NCI-H748 treated with DMSO at 0.1 percent for 48 hours (cell line): ENCODE measurements at regions not wholly inside any gene's neighbourhood (a gene's known extent, or its start where the extent isn't known, plus 50 kb on each side); places are given as distances from the start of the nearest gene placed in this dataset.
"Not testable (repeated sequence)": the region's sequence is repeated elsewhere in the genome, so short reads cannot be mapped to it uniquely, and the experiment has no call there.

Experiments
- DNase-seq: peaks from one replicate; lab custom pipeline; 2025; lab: John Stamatoyannopoulos, UW

DNA sequence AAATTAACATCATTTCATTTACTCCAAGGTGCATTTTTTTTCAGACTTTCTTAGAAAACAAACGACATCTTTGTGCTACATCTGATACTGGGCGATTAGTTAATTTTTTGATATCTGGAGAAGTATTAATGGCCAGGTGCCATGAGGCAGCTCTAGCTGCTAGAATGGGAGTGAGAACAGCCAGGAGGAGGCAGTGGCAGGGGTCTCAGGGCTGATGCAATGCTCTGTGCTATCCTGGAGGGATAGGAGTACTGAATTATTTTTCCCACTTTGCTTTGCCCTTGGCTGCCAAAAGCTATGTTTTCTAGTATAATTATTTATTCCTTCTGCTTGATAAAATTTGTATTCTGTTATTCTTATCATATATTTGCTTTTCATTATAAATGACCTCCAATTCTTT lies 133.6 kb upstream of the NOX3 start:
- DNase-seq, result no peak

DNA sequence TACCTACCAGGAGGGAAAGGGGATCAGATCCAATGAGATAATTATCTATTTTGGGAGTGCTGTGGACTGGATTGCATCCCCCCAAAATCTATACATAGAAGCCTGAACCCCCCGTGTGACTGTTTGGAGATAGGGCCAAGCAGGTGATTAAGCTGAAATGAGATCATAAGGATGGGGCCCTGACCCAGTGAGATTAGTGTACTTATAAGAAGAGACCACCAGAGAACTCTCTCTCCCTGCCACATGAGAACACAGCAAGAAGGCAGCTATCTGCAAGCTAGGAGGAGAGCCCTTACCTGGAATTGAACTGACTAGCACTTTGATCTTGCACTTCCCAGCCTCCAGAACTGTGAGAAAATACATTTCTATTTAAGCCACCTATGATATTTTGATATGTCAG lies 132.2 kb upstream of the NOX3 start:
- DNase-seq, result no peak

DNA sequence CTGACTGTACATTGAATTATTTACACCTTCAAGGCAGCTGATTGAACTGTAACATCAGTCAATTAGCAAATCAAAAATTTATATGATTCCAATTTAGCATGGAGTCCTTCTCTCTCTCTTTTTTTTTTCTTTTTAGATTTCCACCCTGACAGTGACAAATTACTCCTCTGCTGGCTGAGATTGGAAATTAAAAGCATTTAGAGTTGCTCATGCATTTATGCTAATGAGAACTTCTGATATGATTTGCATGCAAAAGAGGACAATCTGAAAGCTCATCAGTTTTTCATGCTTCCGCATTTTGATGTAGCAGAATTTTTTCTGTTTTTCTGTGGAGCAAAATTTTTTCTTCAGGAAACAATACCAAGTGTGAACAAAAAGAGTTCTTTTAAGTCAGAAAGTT lies 130.5 kb upstream of the NOX3 start:
- DNase-seq, result no peak

DNA sequence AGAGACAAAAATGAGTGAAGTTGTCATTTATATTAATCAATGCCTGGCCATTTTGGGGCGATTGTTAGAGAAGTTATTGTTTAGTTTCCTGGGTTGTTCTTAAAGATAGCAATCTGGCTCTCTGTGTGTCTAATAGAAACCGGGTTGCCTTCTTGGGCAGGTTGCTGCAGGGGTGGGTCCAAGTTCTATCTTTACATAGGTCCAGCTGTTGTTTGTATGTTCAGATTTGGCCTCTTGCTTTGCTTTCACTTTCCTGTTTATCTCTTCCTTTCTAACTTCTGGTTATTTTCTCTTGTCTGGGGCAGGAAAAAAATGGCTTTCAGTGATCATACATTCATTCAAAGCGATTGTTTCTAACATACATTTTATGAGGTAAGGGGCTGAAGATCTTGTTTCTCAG lies 128.4 kb upstream of the NOX3 start:
- no peak for DNase-seq

DNA sequence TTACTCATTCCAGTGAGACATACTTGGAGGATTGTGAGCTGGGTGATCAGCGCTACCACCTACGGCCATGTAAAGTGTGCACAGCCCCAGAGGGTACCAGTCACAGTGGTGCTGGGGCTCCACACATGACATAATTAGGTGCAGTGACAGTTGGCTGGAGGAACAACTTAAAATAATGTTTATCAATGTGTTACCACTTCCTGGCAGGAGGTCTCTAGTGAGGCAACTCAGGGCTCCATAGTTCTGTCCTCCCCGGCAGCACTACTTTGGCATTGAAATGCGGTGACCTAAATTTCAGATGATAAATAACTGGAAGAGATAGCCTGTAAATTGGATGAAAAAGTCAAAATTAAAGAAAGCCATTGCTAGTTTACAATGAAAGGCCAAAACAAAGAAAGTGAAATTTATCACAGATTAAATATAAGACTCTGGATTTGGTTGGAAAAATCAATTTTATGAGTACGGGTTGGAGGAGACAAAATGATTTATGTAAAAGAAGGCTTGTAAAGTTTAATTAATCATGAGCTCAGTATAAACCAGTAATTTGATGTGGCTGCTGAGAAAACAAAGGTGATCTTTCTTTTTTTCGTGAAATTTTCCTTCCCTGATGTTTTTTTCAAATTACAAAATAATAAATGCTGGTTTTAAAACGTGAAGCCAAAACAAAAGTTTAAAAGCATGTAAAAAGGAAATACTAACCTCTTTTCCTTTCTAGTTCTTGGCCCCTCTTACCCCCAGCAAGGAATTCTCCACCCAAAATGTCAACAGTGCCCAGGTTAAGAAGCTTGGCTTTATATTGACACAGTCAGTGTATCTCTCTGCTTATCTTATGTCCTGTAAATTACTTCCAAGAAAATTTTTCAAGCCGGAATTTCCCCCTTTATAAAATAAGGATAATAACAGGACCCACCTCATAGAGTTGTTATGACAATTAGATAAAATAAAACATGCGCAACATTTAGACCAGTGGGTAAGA lies 126.7 kb upstream of the NOX3 start:
- DNase-seq, result no peak

DNA sequence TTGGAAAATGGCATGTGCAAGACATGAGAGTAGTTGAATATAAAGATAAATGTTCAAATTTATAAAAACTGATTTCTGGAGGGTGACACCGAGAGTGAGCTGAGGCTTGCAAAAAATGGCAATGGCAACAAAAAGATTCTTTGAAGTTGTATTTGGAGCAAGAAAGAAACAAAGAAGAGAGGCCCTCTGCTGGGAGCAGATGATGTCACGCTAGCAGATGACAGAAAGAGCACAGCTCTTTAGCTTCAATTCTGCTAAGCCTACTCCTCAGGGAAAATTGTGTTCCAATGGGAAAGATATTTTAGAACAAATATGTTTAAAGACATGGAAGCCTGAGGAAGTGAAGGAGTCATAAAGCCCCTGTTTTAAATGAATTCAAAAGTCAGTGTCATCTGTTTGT lies 125.3 kb upstream of the NOX3 start:
- no peak for DNase-seq

DNA sequence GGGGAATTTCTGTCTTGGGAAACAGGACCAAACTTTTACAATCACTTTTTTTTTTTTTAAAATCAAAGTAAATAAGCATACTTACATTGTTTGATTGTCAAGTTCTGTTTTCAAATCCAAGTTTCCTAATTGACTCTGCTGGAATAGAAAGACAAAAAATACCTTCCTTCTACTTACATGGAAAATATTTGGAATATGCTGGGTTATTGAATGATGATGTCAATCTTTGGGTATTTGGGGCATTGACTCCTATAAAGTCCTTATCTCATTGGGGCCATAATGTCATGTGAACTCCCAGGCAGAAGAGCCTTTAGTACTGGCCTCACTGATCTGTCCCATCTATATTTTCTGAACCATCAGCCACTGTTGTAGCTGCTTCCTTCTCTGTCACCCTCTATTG lies 122.6 kb upstream of the NOX3 start:
- no peak for DNase-seq

DNA sequence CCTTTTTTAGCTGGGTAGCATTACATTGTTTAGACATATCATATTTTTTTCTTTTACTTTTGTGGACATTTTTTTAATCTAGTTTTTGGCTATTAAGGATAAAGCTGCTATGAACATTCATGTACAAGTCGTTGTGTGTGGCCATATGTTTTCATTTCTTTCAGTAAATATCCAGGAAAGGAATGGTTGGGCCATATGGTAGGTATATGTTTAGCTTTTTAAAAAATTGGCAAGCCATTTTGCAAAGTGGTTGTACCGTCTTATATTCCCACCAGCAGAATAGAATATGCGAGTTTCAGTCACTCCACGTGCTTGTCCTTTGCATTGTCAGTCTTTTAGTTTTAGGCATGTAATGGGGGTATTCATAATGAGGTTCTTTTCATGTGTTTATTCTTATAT lies 106.3 kb upstream of the NOX3 start:
- no peak for DNase-seq

DNA sequence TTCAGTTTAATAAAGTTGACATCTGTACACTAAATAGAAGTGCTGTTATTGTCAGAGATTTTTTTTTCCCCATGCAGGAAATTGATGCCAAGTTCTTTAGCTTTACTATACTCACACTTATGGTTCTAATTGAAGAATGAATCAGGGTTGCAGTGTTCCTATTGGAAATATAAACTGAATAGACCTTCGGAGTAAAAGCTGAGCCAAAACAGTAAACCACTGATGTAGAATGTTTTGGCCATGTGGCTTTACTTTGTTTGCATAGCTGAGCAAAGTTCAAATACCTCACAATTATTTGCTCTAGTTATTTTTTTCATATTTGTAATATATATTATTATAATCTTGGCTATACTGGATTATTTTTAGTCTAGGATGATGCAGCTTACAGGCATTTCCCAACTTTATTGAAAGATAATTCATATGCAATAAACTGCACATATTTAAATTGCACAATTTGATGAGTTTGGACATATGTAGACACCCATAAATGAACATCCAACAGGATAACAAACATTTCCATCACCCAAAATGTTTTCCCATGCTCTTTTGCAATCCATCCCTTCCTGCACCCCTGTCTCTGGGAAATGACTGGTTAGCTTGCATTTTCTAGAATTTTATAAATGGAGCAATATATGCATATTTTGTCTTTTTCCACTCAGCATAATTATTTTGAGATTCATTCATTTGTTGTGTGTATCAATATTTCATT lies 105.8 kb upstream of the NOX3 start:
- DNase-seq, result no peak

DNA sequence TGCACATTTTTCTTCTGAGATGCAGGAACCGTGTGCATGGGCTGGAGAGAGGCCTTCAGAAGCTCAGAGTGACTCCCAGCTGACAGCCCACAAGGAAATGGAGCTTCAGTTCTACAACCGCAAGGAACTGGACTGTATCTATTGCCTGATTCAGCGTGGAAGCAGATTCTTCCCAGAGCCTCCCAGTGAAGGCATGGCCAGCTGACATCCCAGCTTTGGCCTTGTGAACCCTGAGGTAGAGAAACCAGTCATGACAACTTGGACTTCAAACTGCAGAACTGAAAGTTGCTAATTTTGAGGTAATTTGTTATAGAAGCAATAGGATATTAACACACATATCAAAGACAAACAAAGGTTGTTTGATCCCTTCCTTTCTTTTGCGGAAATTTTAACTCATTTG lies 94.3 kb upstream of the NOX3 start:
- DNase-seq, result no peak

DNA sequence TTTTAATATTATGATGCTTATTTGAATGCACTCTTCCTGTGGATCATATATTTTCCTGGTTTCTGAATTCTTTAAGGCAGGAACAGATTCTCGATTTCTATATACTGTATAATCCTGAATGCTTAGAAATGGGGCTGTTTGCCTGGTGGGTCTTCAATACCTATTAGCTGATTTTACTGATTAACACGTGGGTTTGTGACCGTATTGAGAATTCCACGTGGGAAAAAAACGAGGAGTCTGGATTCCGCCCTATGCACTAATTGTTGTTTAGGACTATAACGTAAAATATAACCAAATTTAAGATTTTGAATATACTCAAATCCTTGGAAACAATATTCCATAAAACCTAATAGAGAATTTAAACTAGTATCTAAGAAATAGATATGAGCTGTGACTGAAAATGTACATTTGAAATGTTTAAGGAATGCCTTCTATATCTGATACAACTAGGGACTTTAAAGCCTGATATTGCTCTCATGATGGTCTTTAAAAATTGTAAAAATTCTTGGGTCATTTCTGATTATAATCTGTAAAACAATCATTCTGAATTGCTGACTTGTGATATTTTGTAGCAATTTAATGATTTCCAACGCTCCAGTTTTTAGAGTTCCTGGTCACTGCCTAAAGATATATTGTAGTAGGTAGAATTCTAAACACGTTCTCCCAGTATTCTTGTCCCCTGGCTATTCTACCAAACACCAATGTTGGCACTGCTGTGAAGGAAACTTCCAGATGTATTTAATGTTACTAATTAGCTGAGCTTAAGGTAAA lies 93.6 kb upstream of the NOX3 start:
- no peak for DNase-seq

DNA sequence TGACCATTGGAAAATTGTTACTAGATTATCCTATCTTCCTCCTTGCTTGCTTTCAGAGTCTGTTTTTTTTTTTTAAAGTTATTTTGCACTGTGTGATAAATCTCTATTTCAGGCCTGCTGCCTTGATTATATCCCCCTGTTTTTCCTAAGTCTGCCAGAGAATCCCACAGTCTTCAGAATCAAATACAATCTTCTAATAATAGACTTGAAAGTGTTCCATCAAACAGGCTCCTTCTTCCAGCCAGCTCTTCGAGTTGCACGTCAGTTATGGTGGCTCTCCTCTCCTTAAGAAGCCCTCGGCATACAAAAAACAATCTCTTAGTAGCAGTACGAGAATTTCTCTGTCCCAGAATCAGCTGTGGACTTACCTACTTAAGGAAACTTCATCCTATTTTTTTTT lies 92.9 kb upstream of the NOX3 start:
- DNase-seq, result no peak

DNA sequence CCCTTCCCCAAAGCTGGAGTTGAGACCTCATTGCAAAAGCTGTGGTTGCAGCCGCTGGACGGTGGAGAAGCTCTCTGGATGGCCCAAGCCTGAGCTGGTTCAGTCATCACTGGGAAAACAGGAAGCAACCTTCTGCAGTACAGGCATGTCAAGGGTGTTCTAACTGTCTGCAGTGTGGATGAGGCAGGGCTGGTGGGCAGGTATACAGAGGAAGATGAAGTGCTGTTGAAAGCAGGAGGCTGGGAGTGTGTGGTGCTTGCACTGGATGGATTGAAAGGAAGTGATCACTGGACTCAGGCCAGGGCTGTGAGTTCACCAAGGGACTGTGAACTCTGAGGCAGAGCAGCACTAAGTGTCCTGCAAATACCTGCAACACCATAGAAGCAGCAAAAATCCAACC lies 89.0 kb upstream of the NOX3 start:
- no peak for DNase-seq

DNA sequence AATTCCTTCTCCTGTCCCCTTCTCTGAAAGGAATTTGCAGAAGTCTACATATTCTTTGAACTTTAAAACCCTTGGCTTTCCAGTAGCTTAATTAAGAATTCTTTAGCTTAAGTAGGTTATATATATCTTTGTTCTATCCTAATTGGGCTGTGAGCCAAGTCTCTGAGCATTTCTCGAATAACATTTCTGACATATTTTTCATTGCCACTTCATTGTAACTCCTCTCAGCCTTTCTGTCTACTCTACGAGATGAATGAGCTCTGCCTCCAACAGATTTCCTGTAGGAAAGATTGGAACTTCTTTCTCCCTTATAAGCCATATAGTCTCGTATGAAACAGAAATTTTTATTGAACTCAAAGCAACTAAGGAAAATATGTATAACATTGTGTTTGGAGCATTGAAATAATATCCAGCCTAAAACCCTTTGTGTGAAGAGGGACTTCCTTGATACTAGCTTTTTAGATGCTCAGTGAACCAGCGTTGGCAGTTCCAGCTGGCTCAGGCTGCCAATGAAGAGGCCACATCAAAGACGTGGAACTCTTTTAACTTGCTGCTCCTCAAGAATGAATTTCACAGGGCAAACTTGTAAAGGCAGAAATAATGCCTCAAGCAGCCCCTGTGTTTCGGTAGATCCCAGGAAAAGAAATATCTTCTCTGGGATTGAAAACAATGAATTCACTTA lies 87.7 kb upstream of the NOX3 start:
- DNase-seq, result no peak

DNA sequence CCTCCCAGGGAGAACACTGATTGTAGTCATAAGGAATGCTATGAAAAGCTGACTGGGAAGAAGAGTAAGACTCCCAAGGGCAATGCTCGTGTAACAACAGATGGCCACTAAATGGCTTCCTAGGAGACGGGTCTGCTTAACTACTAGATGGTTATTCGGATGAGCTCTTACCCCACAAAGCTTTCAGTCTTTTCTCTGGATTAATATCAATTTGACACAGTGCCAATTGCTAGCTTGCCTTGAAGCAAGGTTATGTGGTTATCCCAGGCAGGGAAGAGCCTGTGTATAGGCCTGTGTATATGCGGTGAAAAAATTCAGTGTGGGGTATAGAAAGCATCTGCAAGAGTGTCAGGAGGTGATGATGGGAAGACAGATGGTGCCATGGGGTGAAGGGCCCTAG lies 86.4 kb upstream of the NOX3 start:
- DNase-seq, result no peak

DNA sequence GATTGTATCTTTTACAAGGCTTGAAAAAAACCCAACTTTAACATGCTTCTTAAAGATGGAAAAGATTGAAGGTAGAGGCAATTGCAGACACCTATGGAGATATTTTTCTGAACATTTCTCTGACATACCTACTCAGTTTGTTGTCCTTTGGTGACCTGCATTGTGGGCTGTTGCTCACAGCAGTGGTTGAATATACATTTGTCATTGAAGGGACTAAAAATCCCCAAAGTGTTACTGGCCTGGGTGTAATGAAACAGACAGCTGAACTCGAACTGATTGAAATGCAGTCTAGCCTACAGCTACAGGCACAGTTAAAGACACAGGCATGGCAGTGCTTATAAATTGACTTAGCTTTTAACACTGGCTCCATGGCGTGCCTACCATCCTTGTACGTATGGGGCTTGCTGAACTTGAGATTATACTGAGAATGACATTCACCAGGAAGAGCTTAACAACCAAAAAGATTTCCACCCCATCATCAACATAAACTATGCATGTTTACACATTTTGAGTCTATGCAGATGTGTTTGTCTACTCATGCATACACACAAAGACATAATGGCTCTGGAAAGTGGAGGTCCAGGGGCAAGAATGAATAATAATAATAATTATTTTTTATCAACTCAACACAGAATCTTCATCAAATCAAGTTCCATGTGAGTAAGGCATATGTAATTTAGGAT lies 83.2 kb upstream of the NOX3 start:
- no peak for DNase-seq

DNA sequence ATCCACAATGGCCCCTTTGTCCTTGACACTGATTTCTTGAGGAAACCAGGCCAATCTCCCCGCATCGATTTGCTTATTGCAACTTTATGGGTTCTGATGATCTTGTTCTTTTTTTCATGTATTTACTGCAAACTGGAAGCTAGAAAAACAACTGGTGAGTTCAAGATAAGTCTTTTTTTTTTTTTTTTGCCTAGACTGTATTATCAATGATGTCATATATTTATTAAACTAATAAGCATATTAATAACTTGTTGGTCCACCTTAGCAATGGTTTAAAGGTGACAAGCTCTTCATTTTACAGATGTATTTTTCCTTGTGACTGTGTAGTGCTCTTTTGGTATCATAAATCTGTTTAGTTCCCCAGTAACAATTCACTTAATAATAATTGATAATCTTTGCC lies 79.0 kb upstream of the NOX3 start:
- no peak for DNase-seq

DNA sequence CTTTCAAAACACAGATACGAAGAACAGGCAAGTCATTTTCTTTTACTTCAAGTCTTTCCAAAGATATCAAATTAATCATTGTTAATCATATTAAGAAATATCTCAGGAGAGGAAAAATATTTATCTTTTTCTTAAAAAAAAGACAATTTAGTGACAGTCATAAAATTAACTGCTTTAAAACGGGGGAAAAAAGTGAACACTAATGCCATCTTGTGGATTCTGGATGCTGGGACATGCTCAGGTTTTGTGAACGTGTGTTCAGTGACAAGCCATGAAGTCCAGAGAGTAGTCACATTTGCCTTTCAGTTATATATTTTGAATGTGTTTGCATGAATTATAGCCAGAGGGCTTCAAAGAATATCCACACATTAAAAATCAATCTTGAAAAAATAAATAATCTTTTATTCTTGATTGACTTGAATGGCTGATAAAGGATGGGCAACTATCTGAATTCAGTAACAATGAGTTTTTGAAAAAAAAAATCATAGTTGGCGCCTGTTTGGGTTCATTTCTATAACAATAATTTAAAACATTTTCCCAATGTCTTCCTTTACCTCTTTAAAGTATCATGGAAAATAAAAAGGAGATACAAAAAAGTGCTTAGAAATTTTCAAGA lies 74.7 kb upstream of the NOX3 start:
- DNase-seq, result peak; percentile 37

DNA sequence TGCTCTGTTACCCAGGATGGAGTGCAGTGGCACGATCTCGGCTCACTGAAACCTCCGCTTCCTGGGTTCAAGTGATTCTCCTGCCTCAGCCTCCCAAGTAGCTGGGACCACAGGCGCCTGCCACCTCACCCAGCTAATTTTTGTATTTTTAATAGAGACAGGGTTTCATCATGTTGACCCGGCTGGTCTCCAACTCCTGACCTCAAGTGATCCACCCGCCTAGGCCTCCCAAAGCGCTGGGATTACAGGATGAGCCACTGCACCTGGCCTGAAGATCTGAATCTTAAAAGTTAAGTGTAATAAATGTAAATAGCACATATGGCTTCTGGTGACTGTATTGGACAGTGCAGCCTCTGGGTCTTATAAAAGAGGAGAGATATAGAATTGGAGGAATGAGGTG lies 74.2 kb upstream of the NOX3 start:
- not testable (repeated sequence) for DNase-seq

DNA sequence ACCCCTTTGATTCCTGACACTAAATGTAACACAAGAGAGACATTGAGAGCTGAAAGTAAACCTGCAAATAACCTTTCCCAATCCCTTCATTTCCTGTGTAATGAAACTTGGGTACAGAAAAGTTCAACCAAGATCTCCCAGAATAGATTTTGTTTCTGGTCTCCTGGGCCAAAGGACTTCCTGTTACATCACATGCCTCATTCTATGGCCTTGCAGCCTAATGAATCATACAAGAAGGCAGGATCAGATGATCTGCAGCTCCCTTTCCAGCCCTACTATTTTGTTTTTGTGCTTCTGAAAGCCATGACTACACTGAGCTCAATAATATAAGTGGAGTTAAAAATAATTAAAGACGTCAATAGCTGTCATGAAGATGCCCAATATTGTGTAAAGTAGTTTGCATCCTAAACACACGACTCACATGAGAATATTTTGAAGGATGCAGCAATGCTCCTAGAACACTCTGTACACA lies 73.4 kb upstream of the NOX3 start:
- DNase-seq, result no peak

DNA sequence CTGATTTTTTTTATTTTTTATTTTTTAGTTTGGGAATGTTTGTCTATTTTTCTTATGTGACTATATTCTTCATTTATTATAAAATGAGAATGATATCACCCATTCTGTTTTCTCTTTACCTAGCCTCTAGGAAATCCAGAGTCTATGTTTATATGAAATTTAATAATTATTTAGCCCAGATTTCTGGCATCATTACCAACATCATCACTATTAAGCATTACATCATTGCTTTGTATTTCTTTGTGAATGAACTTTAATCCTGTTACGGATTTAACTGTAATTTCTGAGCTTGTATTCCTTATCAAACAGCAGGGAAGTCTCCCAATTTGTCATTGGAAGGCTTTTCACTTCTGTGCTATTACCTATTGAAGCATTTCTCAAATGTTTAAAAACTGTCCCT lies 72.7 kb upstream of the NOX3 start:
- DNase-seq, result no peak
